AG04449 (cell line): ENCODE measurements at regions not wholly inside any gene's neighbourhood (a gene's known extent, or its start where the extent isn't known, plus 50 kb on each side); places are given as distances from the start of the nearest gene placed in this dataset.

ENCODE experiments used
- CTCF ChIA-PET: fragments of 350-600 bp; formaldehyde crosslinking; extraction: SDS; loops from one replicate; lab custom pipeline; 2021; ENCODE audit warnings: antibody characterized with exemption; lab: Yijun Ruan, JAX
- POLR2A ChIA-PET: fragments of 400-600, 350-600 bp; formaldehyde crosslinking; extraction: SDS; loops from one replicate; lab custom pipeline; 2020; ENCODE audit warnings: antibody characterized with exemption, inconsistent platforms; lab: Yijun Ruan, JAX
- DNase-seq: peaks from one replicate; pipeline ENCODE4 v3.0.0-alpha.2; 2010; ENCODE audit warnings: low read depth, low spot score
- H3K4me3 ChIP-seq: 2 replicates; pipeline ENCODE4 v1.5.1; 2011; ENCODE audit warnings: low read depth, mild to moderate bottlenecking, control low read depth, low read length
- CTCF ChIP-seq: IDR thresholded peaks from one replicate; pipeline ENCODE4 v1.5.1; 2011; ENCODE audit warnings: mild to moderate bottlenecking, moderate library complexity, low read length, control low read depth, inconsistent platforms; ENCODE audit not compliant: insufficient read depth; ENCODE audit errors: missing control alignments

- CTCF ChIA-PET = no interaction called here
- no peak overlapping the region for H3K4me3 ChIP-seq
- POLR2A ChIA-PET = no interaction called here
- TF ChIP-seq CTCF = no peak
- DNase-seq = no peak
Measured at GRCh38 chr1:29549001-29549400, 312.7 kb downstream of the PTPRU start.

GRCh38 chr1:29548091-29548490, 311.8 kb downstream of the PTPRU start:
- CTCF ChIA-PET = no interaction called here
- DNase-seq = no peak
- no peak for TF ChIP-seq CTCF
- POLR2A ChIA-PET = no interaction called here
- no peak overlapping the region for H3K4me3 ChIP-seq

- CTCF ChIA-PET = no interaction called here
- no peak for TF ChIP-seq CTCF
- no peak for DNase-seq
- H3K4me3 ChIP-seq = no peak overlapping the region
- POLR2A ChIA-PET = no interaction called here
Measured at GRCh38 chr1:29547300-29547699, 311.0 kb downstream of the PTPRU start.

- ChIA-PET POLR2A (no interaction called here), CTCF (no interaction called here)
- DNase-seq = no peak
- H3K4me3 ChIP-seq = no peak overlapping the region
- TF ChIP-seq CTCF = no peak
Measured at GRCh38 chr1:29546496-29546895, 310.2 kb downstream of the PTPRU start.

- H3K4me3 ChIP-seq = no peak overlapping the region
- ChIA-PET POLR2A (no interaction called here), CTCF (no interaction called here)
- TF ChIP-seq CTCF = no peak
- DNase-seq = no peak
Measured at GRCh38 chr1:29544406-29544805, 308.1 kb downstream of the PTPRU start.

- no peak overlapping the region for H3K4me3 ChIP-seq
- no peak for DNase-seq
- POLR2A ChIA-PET = no interaction called here
- CTCF ChIA-PET = no interaction called here
- TF ChIP-seq CTCF = no peak
Measured at GRCh38 chr1:29543586-29543985, 307.3 kb downstream of the PTPRU start.
